Gastrocnemius medialis (tissue), 4 donors: ENCODE measurements at regions not wholly inside any gene's neighbourhood (a gene's known extent, or its start where the extent isn't known, plus 50 kb on each side); places are given as distances from the start of the nearest gene placed in this dataset.

ENCODE experiments used
- ATAC-seq, 2 donors: fragments of 150-250 bp; one replicate each; pipeline ENCODE4 v1.9.1; 2016
- DNase-seq, 2 donors: peaks; one replicate each; pipeline ENCODE4 v3.0.0-alpha.2; 2019
- H3K27ac ChIP-seq, 4 donors: fragments of 200-600 bp; sonication (generic); 1 replicate in 1 of 4; 2 replicates in 3 of 4; pipeline ENCODE4 v1.5.1; 2016 to 2018; ENCODE audit warnings: mild to moderate bottlenecking in 2 of 4, moderate library complexity in 1 of 4
- H3K27me3 ChIP-seq, 3 donors: fragments of 200-600 bp; sonication (generic) in 2 of 3; 1 replicate in 1 of 3; 2 replicates in 2 of 3; pipeline versions ENCODE4 v1.5.1 to v1.6.0; 2016 to 2019; ENCODE audit warnings: mild to moderate bottlenecking in 1 of 3, moderate library complexity in 1 of 3
- H3K36me3 ChIP-seq, 2 donors: fragments of 200-600 bp; sonication (generic) in 1 of 2; one replicate each; pipeline ENCODE4 v1.5.1; 2017 to 2018
- H3K4me1 ChIP-seq, 2 donors: fragments of 200-600 bp; sonication (generic) in 1 of 2; one replicate each; pipeline ENCODE4 v1.5.1; 2016 to 2017; ENCODE audit warnings: mild to moderate bottlenecking in 2 of 2
- H3K4me3 ChIP-seq, 4 donors: fragments of 200-600 bp; sonication (generic) in 3 of 4; 1 replicate in 1 of 4; 2 replicates in 3 of 4; pipeline ENCODE4 v1.5.1; 2016 to 2019; ENCODE audit warnings: mild to moderate bottlenecking in 2 of 4
- H3K9me3 ChIP-seq, 3 donors: fragments of 200-600 bp; sonication (generic) in 2 of 3; 1 replicate in 1 of 3; 2 replicates in 2 of 3; pipeline ENCODE4 v1.5.1; 2016 to 2019
- POLR2A ChIP-seq, 2 donors: fragments of 450-650 bp; IDR thresholded peaks; one replicate each; pipeline ENCODE4 v1.6.1; 2017; ENCODE audit warnings: antibody characterized with exemption in 2 of 2, mild to moderate bottlenecking in 2 of 2, moderate library complexity in 2 of 2
- in situ Hi-C, 4 donors: fragments of 200-750 bp; cut with MboI; loops; one replicate each; pipeline versions ENCODE4 v1.15.0 to v1.8.0; 2017; ENCODE audit warnings: low sequenced_read_pairs in 4 of 4
- intact Hi-C: fragments of 100-400 bp; cut with DNase I; formaldehyde crosslinking; loops from one replicate; pipeline ENCODE4 v1.15.1; 2023; ENCODE audit warnings: low total_unique reads
- TF ChIP-seq, protein P1 (sequence below), 5 experiments: fragments of 450-650 bp in 3 of 5; fragments of 200-600 bp in 2 of 5; sonication (generic) in 2 of 5; IDR thresholded peaks in 4 of 5; conservative IDR thresholded peaks in 1 of 5; 1 replicate in 4 of 5; 2 replicates in 1 of 5; pipeline ENCODE4 v1.5.1; 2016 to 2019; ENCODE audit warnings: antibody characterized with exemption in 5 of 5, mild to moderate bottlenecking in 3 of 5, moderate library complexity in 3 of 5

DNA sequence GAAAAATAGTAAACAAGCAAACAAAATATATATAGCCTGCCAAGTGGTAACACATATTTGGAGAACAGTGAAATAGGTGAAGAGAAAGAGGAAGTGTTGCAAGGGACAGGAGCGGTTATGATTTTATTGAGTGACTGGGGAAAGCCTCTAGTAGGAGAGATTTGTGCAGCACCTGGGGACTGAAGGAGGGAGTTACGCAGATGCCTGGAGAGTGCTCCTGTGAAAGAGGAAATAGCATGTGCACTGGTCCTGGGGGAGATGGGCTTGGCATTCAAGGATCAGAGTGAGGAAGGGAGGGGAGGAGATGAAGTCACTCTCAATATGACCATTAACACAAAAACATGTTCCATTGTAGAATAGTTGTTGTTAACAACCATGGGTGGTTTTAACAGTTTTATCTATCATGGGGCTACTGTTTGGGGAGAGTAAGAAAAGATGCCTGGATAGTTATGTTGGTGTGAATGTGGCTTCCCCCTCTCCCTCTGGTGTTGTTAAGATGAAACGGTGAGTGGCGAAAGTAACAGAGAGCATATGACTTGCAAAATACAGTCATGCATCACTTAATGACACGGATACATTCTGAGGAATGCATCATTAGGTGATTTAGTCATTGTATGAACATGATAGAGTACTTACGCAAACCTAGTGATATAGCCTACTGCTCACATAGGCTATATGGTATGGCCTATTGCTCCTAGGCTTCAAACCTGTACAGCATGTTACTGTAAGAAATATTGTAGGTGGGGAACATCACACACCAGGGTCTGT lies 251.7 kb upstream of the ARGLU1 start:
- no peaks in the 10 kb centered on the region for H3K36me3 ChIP-seq
- intact Hi-C loops: no loop called here
- in situ Hi-C loops: no loop called here
- DNase-seq (no peak), ATAC-seq (no peak)
- H3K9me3 ChIP-seq: no peaks in the 10 kb centered on the region
- H3K27me3 ChIP-seq: no peaks in the 10 kb centered on the region
- TF ChIP-seq, protein P1, sequence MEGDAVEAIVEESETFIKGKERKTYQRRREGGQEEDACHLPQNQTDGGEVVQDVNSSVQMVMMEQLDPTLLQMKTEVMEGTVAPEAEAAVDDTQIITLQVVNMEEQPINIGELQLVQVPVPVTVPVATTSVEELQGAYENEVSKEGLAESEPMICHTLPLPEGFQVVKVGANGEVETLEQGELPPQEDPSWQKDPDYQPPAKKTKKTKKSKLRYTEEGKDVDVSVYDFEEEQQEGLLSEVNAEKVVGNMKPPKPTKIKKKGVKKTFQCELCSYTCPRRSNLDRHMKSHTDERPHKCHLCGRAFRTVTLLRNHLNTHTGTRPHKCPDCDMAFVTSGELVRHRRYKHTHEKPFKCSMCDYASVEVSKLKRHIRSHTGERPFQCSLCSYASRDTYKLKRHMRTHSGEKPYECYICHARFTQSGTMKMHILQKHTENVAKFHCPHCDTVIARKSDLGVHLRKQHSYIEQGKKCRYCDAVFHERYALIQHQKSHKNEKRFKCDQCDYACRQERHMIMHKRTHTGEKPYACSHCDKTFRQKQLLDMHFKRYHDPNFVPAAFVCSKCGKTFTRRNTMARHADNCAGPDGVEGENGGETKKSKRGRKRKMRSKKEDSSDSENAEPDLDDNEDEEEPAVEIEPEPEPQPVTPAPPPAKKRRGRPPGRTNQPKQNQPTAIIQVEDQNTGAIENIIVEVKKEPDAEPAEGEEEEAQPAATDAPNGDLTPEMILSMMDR (IDR thresholded peaks at IDR 0.05 in 4 of 5, conservative IDR thresholded peaks at IDR 0.05 in 1 of 5): no peak
- TF ChIP-seq POLR2A (IDR thresholded peaks at IDR 0.05): no peak
- H3K27ac ChIP-seq: no peak overlapping the region
- H3K4me1 ChIP-seq: no peaks in the 10 kb centered on the region
- H3K4me3 ChIP-seq: no peak overlapping the region

DNA sequence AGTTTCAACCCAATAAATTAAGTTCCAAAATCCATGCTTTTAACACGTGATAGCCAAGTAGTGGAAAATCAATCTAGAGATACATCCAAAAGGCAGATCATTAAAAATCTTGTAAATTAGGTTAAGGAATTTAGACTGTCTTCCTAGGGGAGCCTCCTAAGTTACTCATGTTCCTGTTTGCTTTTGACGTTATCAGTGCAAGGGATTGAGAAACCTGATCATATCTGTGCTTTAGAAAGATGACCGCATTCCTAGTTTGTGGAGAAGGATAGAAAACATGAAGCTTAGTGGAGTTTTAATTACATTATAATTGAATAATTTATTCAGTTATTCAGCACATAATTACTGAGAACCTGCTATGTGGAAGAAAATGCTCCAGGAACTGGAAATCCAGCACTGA lies 251.0 kb upstream of the ARGLU1 start:
- TF ChIP-seq POLR2A (IDR thresholded peaks at IDR 0.05): no peak
- TF ChIP-seq, protein P1 (IDR thresholded peaks at IDR 0.05 in 4 of 5, conservative IDR thresholded peaks at IDR 0.05 in 1 of 5): no peak
- no peaks in the 10 kb centered on the region for H3K4me1 ChIP-seq
- ATAC-seq (no peak), DNase-seq (no peak)
- H3K9me3 ChIP-seq: no peaks in the 10 kb centered on the region
- in situ Hi-C loops (no loop called here), intact Hi-C loops (no loop called here)
- no peaks in the 10 kb centered on the region for H3K36me3 ChIP-seq
- no peaks in the 10 kb centered on the region for H3K27me3 ChIP-seq
- H3K27ac ChIP-seq: no peak overlapping the region
- H3K4me3 ChIP-seq: no peak overlapping the region

DNA sequence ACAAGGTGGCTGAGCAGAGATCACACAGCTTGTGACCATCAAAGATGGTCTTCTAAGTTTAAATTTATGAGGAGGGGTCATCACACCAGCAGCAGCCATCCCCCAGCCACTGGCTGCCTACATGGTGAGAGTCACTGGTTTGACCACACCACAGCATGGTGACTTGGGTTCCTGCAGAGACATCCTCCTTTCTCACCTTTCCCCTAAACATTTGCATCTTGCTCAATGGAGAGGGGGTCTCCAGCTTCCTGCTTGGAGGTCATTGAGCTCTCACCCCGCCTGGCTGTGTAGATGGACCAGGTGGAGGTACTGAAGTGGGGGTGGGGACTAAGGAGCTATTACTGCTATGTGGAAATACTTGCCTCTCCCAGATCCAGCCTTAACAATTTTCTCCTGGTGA lies 247.6 kb upstream of the ARGLU1 start:
- no peak for ATAC-seq
- intact Hi-C loops: no loop called here
- H3K27me3 ChIP-seq: no peaks in the 10 kb centered on the region

DNA sequence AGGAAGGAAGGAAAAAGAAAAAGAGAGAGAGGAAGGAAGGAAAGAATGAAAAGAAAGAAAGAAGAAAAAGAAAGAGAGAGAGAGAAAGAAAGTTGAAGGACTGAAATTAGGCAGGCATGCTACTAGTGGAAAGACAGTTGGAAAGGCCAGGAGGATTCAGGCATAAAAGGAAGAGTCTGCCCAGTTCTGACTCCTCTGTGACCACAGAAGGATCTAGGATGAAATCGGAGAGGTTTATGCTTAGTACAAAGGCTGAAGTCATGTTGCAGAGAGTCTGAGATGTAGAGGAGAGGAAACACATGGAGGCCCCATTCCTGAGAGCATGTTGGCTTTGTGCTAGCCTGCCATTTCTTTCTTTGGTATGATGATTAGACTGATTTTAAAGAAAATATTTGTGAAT lies 246.5 kb upstream of the ARGLU1 start:
- H3K27me3 ChIP-seq: no peaks in the 10 kb centered on the region
- no peak for TF ChIP-seq POLR2A (IDR thresholded peaks at IDR 0.05)
- TF ChIP-seq, protein P1 (IDR thresholded peaks at IDR 0.05 in 4 of 5, conservative IDR thresholded peaks at IDR 0.05 in 1 of 5): no peak

More for the DNA sequence above, 247.6 kb upstream of the ARGLU1 start:
- Histone ChIP-seq H3K27ac (no peak overlapping the region), H3K4me1 (no peaks in the 10 kb centered on the region), H3K9me3 (no peaks in the 10 kb centered on the region), H3K36me3 (no peaks in the 10 kb centered on the region), H3K4me3 (no peak overlapping the region)
- in situ Hi-C loops: no loop called here
- DNase-seq: no peak
- no peak for TF ChIP-seq POLR2A (IDR thresholded peaks at IDR 0.05)

DNA sequence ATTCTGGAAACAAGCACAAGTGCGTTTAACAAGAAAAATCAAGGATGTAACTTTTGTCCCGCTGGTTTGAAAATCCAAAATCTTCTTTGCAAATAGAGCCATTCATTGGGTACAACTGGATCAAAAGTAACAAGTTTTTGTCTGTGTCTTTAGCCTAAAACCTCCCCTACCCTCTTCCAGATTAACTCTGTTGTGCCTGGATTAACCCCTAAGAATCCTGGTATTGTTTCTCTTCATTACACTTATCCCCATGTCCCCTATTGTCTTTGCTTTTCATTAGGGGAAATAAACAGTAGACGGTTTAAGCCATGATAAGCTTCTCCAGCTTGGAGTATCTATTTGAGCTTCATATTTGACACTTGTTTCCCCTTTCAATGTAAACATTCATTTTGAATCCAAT lies 242.1 kb upstream of the ARGLU1 start:
- no peaks in the 10 kb centered on the region for H3K9me3 ChIP-seq
- intact Hi-C loops (loop anchor here (2.0 kb wide), 1 partner anchor 45 kb away; no protein-coding TSS in a partner anchor), in situ Hi-C loops (no loop called here)
- TF ChIP-seq POLR2A (IDR thresholded peaks at IDR 0.05): no peak
- TF ChIP-seq, protein P1 (IDR thresholded peaks at IDR 0.05 in 4 of 5, conservative IDR thresholded peaks at IDR 0.05 in 1 of 5): no peak
- H3K36me3 ChIP-seq: no peaks in the 10 kb centered on the region
- no peak overlapping the region for H3K4me3 ChIP-seq
- H3K4me1 ChIP-seq: no peaks in the 10 kb centered on the region
- H3K27me3 ChIP-seq: no peaks in the 10 kb centered on the region
- no peak overlapping the region for H3K27ac ChIP-seq
- no peak for ATAC-seq
- no peak for DNase-seq

More for the DNA sequence above, 246.5 kb upstream of the ARGLU1 start:
- Histone ChIP-seq H3K4me1 (no peaks in the 10 kb centered on the region), H3K27ac (no peak overlapping the region), H3K4me3 (no peak overlapping the region), H3K9me3 (no peaks in the 10 kb centered on the region), H3K36me3 (no peaks in the 10 kb centered on the region)
- intact Hi-C loops: no loop called here
- ATAC-seq (no peak), DNase-seq (no peak)
- in situ Hi-C loops: no loop called here
